Activated CD4-positive, alpha-beta T cell treated with anti-CD3 and anti-CD28 coated beads for 36 hours (primary cell): ENCODE measurements at regions not wholly inside any gene's neighbourhood (a gene's known extent, or its start where the extent isn't known, plus 50 kb on each side); places are given as distances from the start of the nearest gene placed in this dataset.
"Not testable (repeated sequence)": the region's sequence is repeated elsewhere in the genome, so short reads cannot be mapped to it uniquely, and the experiment has no call there.

Experiments used
- ATAC-seq: fragments of 200-7000 bp; cut with Tn5 transposase; one replicate; pipeline ENCODE4 v1.10.0; 2021; ENCODE audit warnings: mild to moderate bottlenecking, moderate library complexity
- CTCF ChIA-PET: fragments of 350-600 bp; sonication (Branson Sonifier 250); formaldehyde crosslinking; loops from one replicate; lab custom pipeline; 2021; ENCODE audit warnings: antibody characterized with exemption; lab: Charles Lee
- POLR2A ChIA-PET: fragments of 350-600 bp; sonication (Branson Sonifier 250); formaldehyde crosslinking; loops from one replicate; lab custom pipeline; 2021; ENCODE audit warnings: antibody characterized with exemption, inconsistent platforms; lab: Charles Lee
- DNase-seq: peaks from one replicate; pipeline ENCODE4 v3.0.0-alpha.2; 2020
- H3K27ac Mint-ChIP-seq: one replicate; pipeline ENCODE4 v1.8.0; 2021; ENCODE audit warnings: mixed read lengths
- H3K27me3 Mint-ChIP-seq: one replicate; pipeline ENCODE4 v1.8.0; 2021; ENCODE audit warnings: mixed read lengths
- H3K36me3 Mint-ChIP-seq: one replicate; pipeline ENCODE4 v1.8.0; 2021; ENCODE audit warnings: low read depth, mixed read lengths
- H3K4me1 Mint-ChIP-seq: one replicate; pipeline ENCODE4 v1.8.0; 2021; ENCODE audit warnings: mixed read lengths
- H3K4me3 Mint-ChIP-seq: one replicate; pipeline ENCODE4 v1.8.0; 2021; ENCODE audit warnings: mild to moderate bottlenecking, moderate library complexity, mixed read lengths
- H3K9me3 Mint-ChIP-seq: one replicate; pipeline ENCODE4 v1.8.0; 2021; ENCODE audit warnings: low read depth, mixed read lengths
- intact Hi-C, 2 experiments: fragments of 100-400 bp; cut with DNase I in 1 of 2; cut with micrococcal nuclease in 1 of 2; formaldehyde crosslinking; loops; one replicate each; pipeline versions ENCODE4 v1.14.2 to v1.15.1; 2022 to 2024; cut with DNase I, micrococcal nuclease

- ChIA-PET CTCF (interaction anchor here (0.8 kb wide), 1 partner anchor 271 kb away, joined by 3 read pairs; no protein-coding TSS in a partner anchor), POLR2A (interaction anchor here (0.6 kb wide), 1 partner anchor 886 kb away, joined by 3 read pairs; no protein-coding TSS in a partner anchor)
- H3K9me3 Mint-ChIP-seq, result no peaks in the 10 kb centered on the region
- no peaks in the 10 kb centered on the region for H3K27me3 Mint-ChIP-seq
- DNase-seq (no peak), ATAC-seq (no peak)
- intact Hi-C loops, result no loop called here
- H3K4me1 Mint-ChIP-seq, result no peaks in the 10 kb centered on the region
- H3K27ac Mint-ChIP-seq, result no peak overlapping the region
- no peaks in the 10 kb centered on the region for H3K36me3 Mint-ChIP-seq
- H3K4me3 Mint-ChIP-seq, result no peak overlapping the region
Observed at GRCh38 chr1:200265104-200265503, 144.7 kb downstream of the ZNF281 start.

- H3K27me3 Mint-ChIP-seq, result no peaks in the 10 kb centered on the region
- no peaks in the 10 kb centered on the region for H3K9me3 Mint-ChIP-seq
Observed at GRCh38 chr1:200263203-200263602, 146.6 kb downstream of the ZNF281 start.

GRCh38 chr1:200262326-200262965, 147.4 kb downstream of the ZNF281 start:
- Mint-ChIP-seq H3K4me3 (no peak overlapping the region), H3K27ac (no peak overlapping the region), H3K9me3 (no peaks in the 10 kb centered on the region), H3K36me3 (no peaks in the 10 kb centered on the region), H3K27me3 (no peaks in the 10 kb centered on the region), H3K4me1 (no peaks in the 10 kb centered on the region)
- DNase-seq (peak; percentile 60), ATAC-seq (peak; percentile 76)
- intact Hi-C loops, result loop anchor here in 1 of 2 experiments (5.0 kb wide), 1 partner anchor 225 kb away; no protein-coding TSS in a partner anchor
- ChIA-PET CTCF (interaction anchor here (0.7 to 1.8 kb wide), 4 partner anchors 11 to 247 kb away, joined by 3 to 5 read pairs (median 4); no protein-coding TSS in a partner anchor), POLR2A (no interaction called here)

More at GRCh38 chr1:200263203-200263602, 146.6 kb downstream of the ZNF281 start:
- Mint-ChIP-seq H3K4me1 (no peaks in the 10 kb centered on the region), H3K27ac (no peak overlapping the region), H3K4me3 (no peak overlapping the region), H3K36me3 (no peaks in the 10 kb centered on the region)
- POLR2A ChIA-PET, result interaction anchor here (0.6 kb wide), 1 partner anchor 10 kb away, joined by 6 read pairs; no protein-coding TSS in a partner anchor
- no peak for DNase-seq
- ATAC-seq, result no peak
- CTCF ChIA-PET, result interaction anchor here (0.5 to 1.8 kb wide), 6 partner anchors 11 to 247 kb away, joined by 3 to 5 read pairs (median 3); no protein-coding TSS in a partner anchor
- intact Hi-C loops, result loop anchor here in 1 of 2 experiments (5.0 kb wide), 1 partner anchor 224 kb away; no protein-coding TSS in a partner anchor

- Mint-ChIP-seq H3K27me3 (no peaks in the 10 kb centered on the region), H3K4me1 (no peaks in the 10 kb centered on the region), H3K36me3 (no peaks in the 10 kb centered on the region), H3K4me3 (no peak overlapping the region), H3K9me3 (no peaks in the 10 kb centered on the region), H3K27ac (no peak overlapping the region)
- intact Hi-C loops, result loop anchor here in 1 of 2 experiments (5.0 kb wide), 1 partner anchor 227 kb away; no protein-coding TSS in a partner anchor
- CTCF ChIA-PET, result interaction anchor here (0.7 kb wide), 1 partner anchor 100 kb away, joined by 5 read pairs; no protein-coding TSS in a partner anchor
- POLR2A ChIA-PET, result no interaction called here
- no peak for ATAC-seq
- no peak for DNase-seq
Observed at GRCh38 chr1:200260597-200261335, 149.1 kb downstream of the ZNF281 start.

- ChIA-PET CTCF (interaction anchor here (0.6 to 1.2 kb wide), 6 partner anchors 13 to 253 kb away, joined by 3 to 4 read pairs (median 3); no protein-coding TSS in a partner anchor), POLR2A (no interaction called here)
- no peaks in the 10 kb centered on the region for H3K36me3 Mint-ChIP-seq
- peaks cover 7% of the 10 kb centered on the region for H3K4me1 Mint-ChIP-seq
- no peak overlapping the region for H3K27ac Mint-ChIP-seq
- DNase-seq, result no peak
- intact Hi-C loops, result no loop called here
- H3K4me3 Mint-ChIP-seq, result no peak overlapping the region
- peak; percentile 44 for ATAC-seq
- H3K27me3 Mint-ChIP-seq, result no peaks in the 10 kb centered on the region
- H3K9me3 Mint-ChIP-seq, result no peaks in the 10 kb centered on the region
Observed at GRCh38 chr1:200258447-200259375, 151.1 kb downstream of the ZNF281 start.

GRCh38 chr1:200257235-200257634, 152.6 kb downstream of the ZNF281 start:
- Mint-ChIP-seq H3K36me3 (no peaks in the 10 kb centered on the region), H3K27ac (no peak overlapping the region), H3K4me1 (peaks cover 9% of the 10 kb centered on the region), H3K4me3 (no peak overlapping the region), H3K27me3 (no peaks in the 10 kb centered on the region), H3K9me3 (no peaks in the 10 kb centered on the region)
- DNase-seq (no peak), ATAC-seq (no peak)
- intact Hi-C loops, result no loop called here
- CTCF ChIA-PET, result interaction anchor here (0.8 to 1.2 kb wide), 4 partner anchors 39 to 255 kb away, joined by 3 read pairs; no protein-coding TSS in a partner anchor
- POLR2A ChIA-PET, result no interaction called here

- intact Hi-C loops, result loop anchor here (1.0 to 5.0 kb wide), 2 partner anchors 102 to 104 kb away; no protein-coding TSS in a partner anchor
- H3K27ac Mint-ChIP-seq, H3K36me3 Mint-ChIP-seq, POLR2A ChIA-PET, H3K4me3 Mint-ChIP-seq, H3K27me3 Mint-ChIP-seq, H3K9me3 Mint-ChIP-seq, DNase-seq, H3K4me1 Mint-ChIP-seq: not testable (repeated sequence)
- ATAC-seq, result peak; percentile 48
- CTCF ChIA-PET, result interaction anchor here (0.9 to 1.0 kb wide), 2 partner anchors 23 to 25 kb away, joined by 3 to 5 read pairs; no protein-coding TSS in a partner anchor
Observed at GRCh38 chr1:200254602-200255001, 155.2 kb downstream of the ZNF281 start.

GRCh38 chr1:200253774-200254495, 155.9 kb downstream of the ZNF281 start:
- Mint-ChIP-seq H3K27me3 (peaks cover 7% of the 10 kb centered on the region), H3K4me1 (peaks cover 9% of the 10 kb centered on the region), H3K27ac (no peak overlapping the region), H3K36me3 (no peaks in the 10 kb centered on the region), H3K4me3 (no peak overlapping the region), H3K9me3 (no peaks in the 10 kb centered on the region)
- ATAC-seq (peak; percentile 67), DNase-seq (peak; percentile 49)
- CTCF ChIA-PET, result interaction anchor here (0.9 kb wide), 1 partner anchor 24 kb away, joined by 3 read pairs; no protein-coding TSS in a partner anchor
- POLR2A ChIA-PET, result no interaction called here
- intact Hi-C loops, result loop anchor here (1.0 to 5.0 kb wide), 2 partner anchors 102 to 104 kb away; no protein-coding TSS in a partner anchor

- Mint-ChIP-seq H3K4me3 (no peak overlapping the region), H3K4me1 (peaks cover 9% of the 10 kb centered on the region), H3K9me3 (no peaks in the 10 kb centered on the region), H3K27me3 (peaks cover 12% of the 10 kb centered on the region), H3K27ac (no peak overlapping the region), H3K36me3 (no peaks in the 10 kb centered on the region)
- ChIA-PET POLR2A (no interaction called here), CTCF (interaction anchor here (0.6 to 1.3 kb wide), 2 partner anchors 11 to 107 kb away, joined by 3 to 4 read pairs; no protein-coding TSS in a partner anchor)
- intact Hi-C loops, result loop anchor here in 1 of 2 experiments (5.0 kb wide), 1 partner anchor 100 kb away; no protein-coding TSS in a partner anchor
- ATAC-seq (no peak), DNase-seq (no peak)
Observed at GRCh38 chr1:200252531-200252930, 157.3 kb downstream of the ZNF281 start.

- intact Hi-C loops, result loop anchor here in 1 of 2 experiments (5.0 kb wide), 1 partner anchor 98 kb away; no protein-coding TSS in a partner anchor
- no peaks in the 10 kb centered on the region for H3K9me3 Mint-ChIP-seq
- no peak overlapping the region for H3K27ac Mint-ChIP-seq
- ATAC-seq, result no peak
- H3K36me3 Mint-ChIP-seq, result no peaks in the 10 kb centered on the region
- no peak overlapping the region for H3K4me3 Mint-ChIP-seq
- H3K27me3 Mint-ChIP-seq, result peaks cover 19% of the 10 kb centered on the region
- POLR2A ChIA-PET, result no interaction called here
- CTCF ChIA-PET, result no interaction called here
- H3K4me1 Mint-ChIP-seq, result peaks cover 9% of the 10 kb centered on the region
- DNase-seq, result no peak
Observed at GRCh38 chr1:200250469-200250868, 159.4 kb downstream of the ZNF281 start.
